Coronary artery (tissue), 2 donors: ENCODE measurements at regions not wholly inside any gene's neighbourhood (a gene's known extent, or its start where the extent isn't known, plus 50 kb on each side); places are given as distances from the start of the nearest gene placed in this dataset.

ENCODE experiments used
- DNase-seq: peaks from one replicate; pipeline ENCODE4 v3.0.0-alpha.2; 2017; ENCODE audit warnings: low spot score
- H3K27ac ChIP-seq, 2 donors: fragments of 200-600 bp; sonication (generic); one replicate each; pipeline ENCODE4 v1.5.1; 2016 to 2019
- H3K4me3 ChIP-seq: fragments of 200-600 bp; sonication (generic); 2 replicates; pipeline ENCODE4 v1.5.1; 2016; ENCODE audit warnings: mild to moderate bottlenecking, moderate library complexity
- TF ChIP-seq, protein P1 (sequence below): fragments of 200-600 bp; sonication (generic); IDR thresholded peaks from one replicate; pipeline ENCODE4 v1.5.1; 2019; ENCODE audit warnings: antibody characterized with exemption

DNA sequence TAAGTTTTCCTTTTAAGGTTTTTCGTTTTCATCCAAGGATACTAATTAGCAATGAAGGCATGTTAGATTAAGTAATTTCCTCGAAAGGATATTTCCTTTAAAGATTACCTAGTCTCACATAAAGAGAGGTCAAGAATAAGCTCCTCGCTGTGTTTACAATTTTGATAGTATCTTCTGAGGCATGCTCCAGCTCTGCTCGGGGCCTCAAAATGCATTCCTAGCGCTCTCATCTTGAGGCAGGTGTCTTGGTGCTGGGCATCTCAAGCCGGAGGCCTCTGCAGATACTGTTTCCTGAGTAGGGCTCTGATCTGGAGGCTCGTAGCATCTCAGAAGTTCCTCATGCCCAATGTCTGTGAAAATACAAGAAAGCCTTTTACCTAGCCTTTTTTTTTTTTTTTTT, 128.6 kb upstream of the SNX19 start:
- Histone ChIP-seq H3K27ac (no peak overlapping the region), H3K4me3 (no peak overlapping the region)
- TF ChIP-seq, protein P1, sequence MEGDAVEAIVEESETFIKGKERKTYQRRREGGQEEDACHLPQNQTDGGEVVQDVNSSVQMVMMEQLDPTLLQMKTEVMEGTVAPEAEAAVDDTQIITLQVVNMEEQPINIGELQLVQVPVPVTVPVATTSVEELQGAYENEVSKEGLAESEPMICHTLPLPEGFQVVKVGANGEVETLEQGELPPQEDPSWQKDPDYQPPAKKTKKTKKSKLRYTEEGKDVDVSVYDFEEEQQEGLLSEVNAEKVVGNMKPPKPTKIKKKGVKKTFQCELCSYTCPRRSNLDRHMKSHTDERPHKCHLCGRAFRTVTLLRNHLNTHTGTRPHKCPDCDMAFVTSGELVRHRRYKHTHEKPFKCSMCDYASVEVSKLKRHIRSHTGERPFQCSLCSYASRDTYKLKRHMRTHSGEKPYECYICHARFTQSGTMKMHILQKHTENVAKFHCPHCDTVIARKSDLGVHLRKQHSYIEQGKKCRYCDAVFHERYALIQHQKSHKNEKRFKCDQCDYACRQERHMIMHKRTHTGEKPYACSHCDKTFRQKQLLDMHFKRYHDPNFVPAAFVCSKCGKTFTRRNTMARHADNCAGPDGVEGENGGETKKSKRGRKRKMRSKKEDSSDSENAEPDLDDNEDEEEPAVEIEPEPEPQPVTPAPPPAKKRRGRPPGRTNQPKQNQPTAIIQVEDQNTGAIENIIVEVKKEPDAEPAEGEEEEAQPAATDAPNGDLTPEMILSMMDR: no peak
- no peak for DNase-seq

DNA sequence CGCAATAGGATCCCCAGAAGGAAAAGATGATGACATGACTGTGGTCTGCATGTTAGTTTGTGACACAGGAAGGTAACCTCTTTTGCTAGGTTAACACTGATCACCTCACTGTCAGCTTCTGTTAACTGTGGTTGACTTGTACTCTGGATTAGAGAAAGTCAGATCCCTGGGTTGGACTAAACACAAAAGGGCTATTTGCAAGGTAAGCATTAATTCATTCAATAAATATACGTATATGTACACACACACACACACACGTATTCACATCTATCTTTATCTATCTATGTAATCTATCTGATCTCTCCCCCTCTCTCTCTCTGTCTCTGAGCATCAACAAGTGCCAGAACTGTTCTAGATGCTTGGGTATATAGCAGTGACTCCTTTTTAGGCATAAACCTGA, 136.1 kb upstream of the SNX19 start:
- Histone ChIP-seq H3K4me3 (no peak overlapping the region), H3K27ac (no peak overlapping the region)
- TF ChIP-seq, protein P1: no peak
- no peak for DNase-seq

DNA sequence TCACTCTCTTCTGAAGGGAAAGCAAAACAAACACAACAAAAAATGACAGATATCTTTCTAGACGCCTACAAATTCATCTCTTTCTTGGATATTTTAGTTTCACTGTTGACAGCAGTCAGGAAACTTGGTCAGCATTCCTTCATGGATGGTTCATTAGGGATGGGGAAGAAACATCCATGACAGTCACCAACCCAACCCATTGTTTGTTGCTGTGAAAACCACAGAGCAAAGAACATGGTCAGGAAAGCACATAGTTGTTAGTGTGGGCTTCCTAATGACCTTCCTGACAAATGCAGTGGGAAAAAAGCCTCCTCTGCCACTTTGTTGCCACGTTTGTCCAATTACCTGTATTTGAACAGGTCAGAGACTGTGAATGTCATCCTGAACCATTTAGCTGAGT, 139.8 kb upstream of the SNX19 start:
- no peak overlapping the region for H3K27ac ChIP-seq
- no peak for DNase-seq
- TF ChIP-seq, protein P1: no peak
- H3K4me3 ChIP-seq: no peak overlapping the region

DNA sequence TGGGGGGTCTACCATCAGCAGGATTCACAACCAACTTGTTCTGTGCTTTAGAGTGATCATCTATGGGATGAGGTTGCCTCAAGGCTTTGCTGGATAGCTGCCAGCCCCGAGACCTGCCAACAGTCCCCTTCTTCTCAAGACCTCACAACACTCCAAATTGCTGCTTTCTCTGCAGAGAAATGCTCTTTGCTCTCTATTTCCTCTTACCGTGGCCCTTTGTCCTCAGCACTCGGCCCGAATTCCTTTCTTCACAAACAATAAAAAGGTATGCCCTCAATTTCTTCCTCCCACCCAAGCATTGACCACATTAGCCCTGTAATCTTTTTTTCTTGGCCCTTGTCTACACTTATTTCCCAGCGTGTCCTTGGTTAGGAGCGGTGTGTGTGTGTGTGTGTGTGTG, 147.4 kb upstream of the SNX19 start:
- DNase-seq: no peak
- Histone ChIP-seq H3K27ac (no peak overlapping the region), H3K4me3 (no peak overlapping the region)
- TF ChIP-seq, protein P1: no peak

DNA sequence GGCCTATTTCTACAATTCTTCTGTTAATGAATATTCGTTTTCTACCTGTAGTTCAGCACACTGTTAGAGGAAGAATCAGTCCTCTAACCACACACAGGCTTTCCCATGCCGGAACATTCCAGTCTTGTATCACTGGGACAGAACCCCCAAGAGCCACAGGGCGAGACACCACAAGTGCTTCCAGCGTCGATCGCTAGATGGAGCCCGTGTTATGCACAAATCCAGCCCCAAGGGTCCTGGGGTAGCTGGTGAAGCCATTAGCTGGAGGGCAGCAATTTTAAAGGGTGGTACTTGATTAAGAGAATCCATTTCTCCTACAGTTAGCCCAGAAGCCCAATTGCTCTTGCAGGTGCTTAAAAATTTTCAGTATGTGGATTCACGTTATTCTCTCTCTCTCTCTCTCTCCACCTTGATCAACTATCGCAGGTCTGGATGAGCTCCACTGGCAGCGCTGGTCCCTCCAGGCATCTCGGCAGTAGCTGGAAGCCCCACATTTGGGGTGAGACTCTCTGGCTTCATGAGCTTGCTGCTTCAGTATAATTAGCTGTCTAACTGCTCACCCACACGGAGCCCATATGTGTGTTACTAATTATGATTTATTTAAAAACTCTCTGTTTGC, 148.2 kb upstream of the SNX19 start:
- no peak for DNase-seq
- Histone ChIP-seq H3K27ac (no peak overlapping the region), H3K4me3 (no peak overlapping the region)
- TF ChIP-seq, protein P1: peak; percentile 56

DNA sequence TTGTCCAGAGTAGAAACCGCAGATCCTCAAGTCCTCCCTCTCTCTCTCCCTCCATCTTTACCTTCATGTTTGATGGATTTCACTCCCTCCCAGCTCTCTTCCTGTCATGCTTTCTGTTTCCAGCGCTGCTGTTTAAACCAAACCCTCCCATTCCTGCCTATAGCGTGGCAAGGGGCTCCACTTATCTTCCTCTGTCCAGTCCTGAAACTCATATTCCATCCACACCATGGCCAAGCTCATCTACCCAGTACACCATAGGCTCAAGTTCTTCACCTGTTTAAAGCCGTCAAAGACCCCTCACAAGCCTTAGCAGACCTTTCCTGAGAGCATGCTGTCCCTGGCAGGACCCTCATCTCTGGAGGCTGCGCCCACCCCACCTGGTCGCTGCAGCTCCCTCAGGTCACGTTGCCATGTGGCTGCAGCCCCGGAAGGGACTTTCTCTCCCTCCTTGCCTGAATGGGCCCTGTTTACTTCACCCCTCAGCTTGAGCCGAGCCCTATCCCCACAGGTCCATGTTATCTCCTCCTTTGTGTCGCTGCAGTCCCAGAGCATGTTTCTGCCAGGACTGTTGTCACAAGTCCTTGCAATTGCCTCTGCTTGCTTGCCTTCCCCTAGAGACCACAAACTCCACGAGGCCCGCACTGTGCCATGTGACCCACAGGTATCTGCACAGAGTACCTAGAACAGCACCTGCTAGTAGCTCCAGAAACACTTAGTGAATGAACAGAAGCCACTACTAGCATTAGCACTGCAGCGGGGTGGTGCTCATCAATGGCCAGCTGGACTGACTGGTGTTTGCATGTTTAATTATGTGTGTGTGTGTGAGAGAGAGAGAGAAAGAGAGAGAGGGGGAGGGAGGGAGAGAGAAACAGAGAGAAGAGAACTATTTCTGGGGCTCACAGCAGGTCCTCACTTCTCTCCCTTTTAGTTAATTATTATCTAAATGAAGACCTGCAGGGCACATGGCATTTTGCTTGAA, 149.4 kb upstream of the SNX19 start:
- H3K4me3 ChIP-seq: no peak overlapping the region
- TF ChIP-seq, protein P1: no peak
- DNase-seq: no peak
- H3K27ac ChIP-seq: no peak overlapping the region

DNA sequence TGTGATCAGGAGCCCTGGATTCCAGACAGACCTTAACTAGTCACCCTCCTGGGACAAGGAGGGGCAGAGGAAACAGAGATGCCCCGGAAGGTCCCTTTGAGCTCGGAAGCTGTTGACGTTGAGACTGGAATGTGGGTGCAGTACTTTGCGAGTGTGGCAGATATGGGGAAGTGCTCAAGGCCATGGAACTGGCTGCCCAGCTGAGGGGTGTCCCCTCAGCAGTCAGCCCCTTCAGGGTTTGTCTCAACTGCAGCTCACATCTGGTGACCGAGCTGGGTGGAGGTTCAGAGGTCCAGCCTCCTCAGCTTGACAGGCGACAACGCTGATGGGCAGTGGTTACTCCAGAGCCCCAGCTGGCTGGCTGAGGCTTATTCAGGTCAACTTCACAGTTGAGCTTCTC, 150.3 kb upstream of the SNX19 start:
- TF ChIP-seq, protein P1: no peak
- Histone ChIP-seq H3K27ac (no peak overlapping the region), H3K4me3 (no peak overlapping the region)
- DNase-seq: no peak
